ENCODE measurements at regions not wholly inside any gene's neighbourhood (a gene's known extent, or its start where the extent isn't known, plus 50 kb on each side); places are given as distances from the start of the nearest gene placed in this dataset.

DNA sequence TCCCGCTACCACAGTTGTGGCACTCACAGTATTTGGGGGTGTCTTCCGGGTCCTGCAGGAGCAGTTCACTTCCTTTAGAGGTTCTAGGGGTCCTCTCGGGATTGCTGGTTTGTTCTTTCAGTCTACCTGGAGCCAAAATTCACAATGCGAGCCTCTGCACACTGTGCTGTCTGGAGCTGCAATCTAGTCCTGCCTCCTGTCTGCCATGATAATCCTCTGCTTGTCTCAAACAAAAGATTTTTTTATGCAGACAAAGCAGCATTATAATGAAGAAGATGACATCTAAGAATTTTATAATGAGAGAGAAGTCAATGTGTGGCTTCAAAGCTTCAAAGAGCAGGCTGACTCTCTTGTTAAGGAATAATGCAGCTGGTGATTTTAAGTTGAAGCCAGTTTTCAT is 975.1 kb upstream of the GYPC start (continued):
- TF ChIP-seq, protein P1, sequence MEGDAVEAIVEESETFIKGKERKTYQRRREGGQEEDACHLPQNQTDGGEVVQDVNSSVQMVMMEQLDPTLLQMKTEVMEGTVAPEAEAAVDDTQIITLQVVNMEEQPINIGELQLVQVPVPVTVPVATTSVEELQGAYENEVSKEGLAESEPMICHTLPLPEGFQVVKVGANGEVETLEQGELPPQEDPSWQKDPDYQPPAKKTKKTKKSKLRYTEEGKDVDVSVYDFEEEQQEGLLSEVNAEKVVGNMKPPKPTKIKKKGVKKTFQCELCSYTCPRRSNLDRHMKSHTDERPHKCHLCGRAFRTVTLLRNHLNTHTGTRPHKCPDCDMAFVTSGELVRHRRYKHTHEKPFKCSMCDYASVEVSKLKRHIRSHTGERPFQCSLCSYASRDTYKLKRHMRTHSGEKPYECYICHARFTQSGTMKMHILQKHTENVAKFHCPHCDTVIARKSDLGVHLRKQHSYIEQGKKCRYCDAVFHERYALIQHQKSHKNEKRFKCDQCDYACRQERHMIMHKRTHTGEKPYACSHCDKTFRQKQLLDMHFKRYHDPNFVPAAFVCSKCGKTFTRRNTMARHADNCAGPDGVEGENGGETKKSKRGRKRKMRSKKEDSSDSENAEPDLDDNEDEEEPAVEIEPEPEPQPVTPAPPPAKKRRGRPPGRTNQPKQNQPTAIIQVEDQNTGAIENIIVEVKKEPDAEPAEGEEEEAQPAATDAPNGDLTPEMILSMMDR (conservative IDR thresholded peaks at IDR 0.05; ENCODE audit: low read depth in 2 of 2) = no peak
- TF ChIP-seq, protein P2, sequence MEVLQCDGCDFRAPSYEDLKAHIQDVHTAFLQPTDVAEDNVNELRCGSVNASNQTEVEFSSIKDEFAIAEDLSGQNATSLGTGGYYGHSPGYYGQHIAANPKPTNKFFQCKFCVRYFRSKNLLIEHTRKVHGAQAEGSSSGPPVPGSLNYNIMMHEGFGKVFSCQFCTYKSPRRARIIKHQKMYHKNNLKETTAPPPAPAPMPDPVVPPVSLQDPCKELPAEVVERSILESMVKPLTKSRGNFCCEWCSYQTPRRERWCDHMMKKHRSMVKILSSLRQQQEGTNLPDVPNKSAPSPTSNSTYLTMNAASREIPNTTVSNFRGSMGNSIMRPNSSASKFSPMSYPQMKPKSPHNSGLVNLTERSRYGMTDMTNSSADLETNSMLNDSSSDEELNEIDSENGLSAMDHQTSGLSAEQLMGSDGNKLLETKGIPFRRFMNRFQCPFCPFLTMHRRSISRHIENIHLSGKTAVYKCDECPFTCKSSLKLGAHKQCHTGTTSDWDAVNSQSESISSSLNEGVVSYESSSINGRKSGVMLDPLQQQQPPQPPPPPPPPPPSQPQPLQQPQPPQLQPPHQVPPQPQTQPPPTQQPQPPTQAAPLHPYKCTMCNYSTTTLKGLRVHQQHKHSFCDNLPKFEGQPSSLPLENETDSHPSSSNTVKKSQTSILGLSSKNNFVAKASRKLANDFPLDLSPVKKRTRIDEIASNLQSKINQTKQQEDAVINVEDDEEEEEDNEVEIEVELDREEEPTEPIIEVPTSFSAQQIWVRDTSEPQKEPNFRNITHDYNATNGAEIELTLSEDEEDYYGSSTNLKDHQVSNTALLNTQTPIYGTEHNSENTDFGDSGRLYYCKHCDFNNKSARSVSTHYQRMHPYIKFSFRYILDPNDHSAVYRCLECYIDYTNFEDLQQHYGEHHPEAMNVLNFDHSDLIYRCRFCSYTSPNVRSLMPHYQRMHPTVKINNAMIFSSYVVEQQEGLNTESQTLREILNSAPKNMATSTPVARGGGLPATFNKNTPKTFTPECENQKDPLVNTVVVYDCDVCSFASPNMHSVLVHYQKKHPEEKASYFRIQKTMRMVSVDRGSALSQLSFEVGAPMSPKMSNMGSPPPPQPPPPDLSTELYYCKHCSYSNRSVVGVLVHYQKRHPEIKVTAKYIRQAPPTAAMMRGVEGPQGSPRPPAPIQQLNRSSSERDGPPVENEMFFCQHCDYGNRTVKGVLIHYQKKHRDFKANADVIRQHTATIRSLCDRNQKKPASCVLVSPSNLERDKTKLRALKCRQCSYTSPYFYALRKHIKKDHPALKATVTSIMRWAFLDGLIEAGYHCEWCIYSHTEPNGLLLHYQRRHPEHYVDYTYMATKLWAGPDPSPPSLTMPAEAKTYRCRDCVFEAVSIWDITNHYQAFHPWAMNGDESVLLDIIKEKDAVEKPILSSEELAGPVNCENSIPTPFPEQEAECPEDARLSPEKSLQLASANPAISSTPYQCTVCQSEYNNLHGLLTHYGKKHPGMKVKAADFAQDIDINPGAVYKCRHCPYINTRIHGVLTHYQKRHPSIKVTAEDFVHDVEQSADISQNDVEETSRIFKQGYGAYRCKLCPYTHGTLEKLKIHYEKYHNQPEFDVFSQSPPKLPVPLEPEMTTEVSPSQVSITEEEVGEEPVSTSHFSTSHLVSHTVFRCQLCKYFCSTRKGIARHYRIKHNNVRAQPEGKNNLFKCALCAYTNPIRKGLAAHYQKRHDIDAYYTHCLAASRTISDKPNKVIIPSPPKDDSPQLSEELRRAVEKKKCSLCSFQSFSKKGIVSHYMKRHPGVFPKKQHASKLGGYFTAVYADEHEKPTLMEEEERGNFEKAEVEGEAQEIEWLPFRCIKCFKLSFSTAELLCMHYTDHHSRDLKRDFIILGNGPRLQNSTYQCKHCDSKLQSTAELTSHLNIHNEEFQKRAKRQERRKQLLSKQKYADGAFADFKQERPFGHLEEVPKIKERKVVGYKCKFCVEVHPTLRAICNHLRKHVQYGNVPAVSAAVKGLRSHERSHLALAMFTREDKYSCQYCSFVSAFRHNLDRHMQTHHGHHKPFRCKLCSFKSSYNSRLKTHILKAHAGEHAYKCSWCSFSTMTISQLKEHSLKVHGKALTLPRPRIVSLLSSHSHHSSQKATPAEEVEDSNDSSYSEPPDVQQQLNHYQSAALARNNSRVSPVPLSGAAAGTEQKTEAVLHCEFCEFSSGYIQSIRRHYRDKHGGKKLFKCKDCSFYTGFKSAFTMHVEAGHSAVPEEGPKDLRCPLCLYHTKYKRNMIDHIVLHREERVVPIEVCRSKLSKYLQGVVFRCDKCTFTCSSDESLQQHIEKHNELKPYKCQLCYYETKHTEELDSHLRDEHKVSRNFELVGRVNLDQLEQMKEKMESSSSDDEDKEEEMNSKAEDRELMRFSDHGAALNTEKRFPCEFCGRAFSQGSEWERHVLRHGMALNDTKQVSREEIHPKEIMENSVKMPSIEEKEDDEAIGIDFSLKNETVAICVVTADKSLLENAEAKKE (CRISPR knock-in tag; IDR thresholded peaks at IDR 0.05) = no peak
- TF ChIP-seq STAT1 (IDR thresholded peaks at IDR 0.05; ENCODE audit: unreplicated experiment) = no peak

DNA sequence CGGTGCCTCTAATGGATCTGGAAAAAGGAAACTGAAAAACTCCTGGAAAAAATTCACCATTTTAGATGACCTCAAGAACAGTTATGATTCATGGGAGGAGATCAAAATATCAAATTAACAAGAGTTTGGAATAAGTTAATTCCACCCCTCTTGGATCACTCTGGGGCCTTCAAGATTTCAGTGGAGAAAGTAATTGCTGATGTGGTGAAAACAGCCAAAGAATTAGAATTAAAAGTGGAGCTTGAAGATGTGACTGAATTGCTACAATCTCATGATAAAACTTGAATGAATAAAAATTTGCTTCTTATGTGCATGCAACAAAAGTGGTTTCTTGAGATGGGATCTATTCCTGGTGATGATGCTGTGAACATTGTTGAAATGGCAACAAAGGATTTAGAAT is 974.4 kb upstream of the GYPC start:
- Histone ChIP-seq H3K36me3 (ENCODE audit: insufficient read depth) (no peaks in the 10 kb centered on the region), H3K4me1 (ENCODE audit: insufficient read depth) (no peaks in the 10 kb centered on the region), H3K4me2 (no peak overlapping the region), H3F3A (replicated peaks; ENCODE audit: low read depth) (no peaks in the 10 kb centered on the region), H4K20me1 (replicated peaks; ENCODE audit: insufficient read depth) (no peaks in the 10 kb centered on the region), H3K27ac (ENCODE audit: low read depth) (no peak overlapping the region), H3K9me2 (ENCODE audit: insufficient read depth) (0 out of 2 replicates have a peak, but pooled peaks cover 7% of the 10 kb centered on the region), H2AFZ (no peak overlapping the region), H3K79me2 (replicated peaks; ENCODE audit: insufficient read depth) (no peaks in the 10 kb centered on the region), H3K4me3 (no peak overlapping the region), H3K27me3 (ENCODE audit: insufficient read depth) (no peaks in the 10 kb centered on the region)
- no peak overlapping the region for H3K27ac Mint-ChIP-seq
- DNase-seq (ENCODE audit: low spot score) (no peak), ATAC-seq (no peak)
- H3K4me1 Mint-ChIP-seq = no peaks in the 10 kb centered on the region
- TF ChIP-seq, protein P2 (CRISPR knock-in tag; IDR thresholded peaks at IDR 0.05) = no peak
- TF ChIP-seq CREB1 (CRISPR knock-in tag; IDR thresholded peaks at IDR 0.05; ENCODE audit: low read depth) = no peak
- no peak for TF ChIP-seq EZH2phosphoT487 (IDR thresholded peaks at IDR 0.05; ENCODE audit: unreplicated experiment)
- peaks cover 3% of the 10 kb centered on the region; the same call in 1 of the 3 replicates for H3K9me3 Mint-ChIP-seq
- no peaks in the 10 kb centered on the region for H3K36me3 Mint-ChIP-seq (ENCODE audit: low read depth)
- no peaks in the 10 kb centered on the region for H3K27me3 Mint-ChIP-seq (ENCODE audit: insufficient read depth, low read depth, poor library complexity)
- no peak overlapping the region for H3K4me3 Mint-ChIP-seq
